Panc1 (cell line): ENCODE measurements at regions not wholly inside any gene's neighbourhood (a gene's known extent, or its start where the extent isn't known, plus 50 kb on each side); places are given as distances from the start of the nearest gene placed in this dataset.

ENCODE experiments used
- POLR2AphosphoS5 ChIP-seq: IDR thresholded peaks from 2 replicates; pipeline ENCODE4 v1.6.1; 2012; ENCODE audit warnings: mild to moderate bottlenecking, low read depth, low read length, moderate library complexity
- SIN3A ChIP-seq: IDR thresholded peaks from 2 replicates; pipeline ENCODE4 v1.6.1; 2012; ENCODE audit warnings: low read depth, mild to moderate bottlenecking, low read length, moderate library complexity, borderline replicate concordance; ENCODE audit not compliant: insufficient read depth
- TCF7L2 ChIP-seq: IDR thresholded peaks from 2 replicates; pipeline ENCODE4 v1.6.1; 2011; ENCODE audit warnings: mild to moderate bottlenecking, low read depth, low read length, inconsistent platforms
- TF ChIP-seq, protein P1 (sequence below), 2 experiments: IDR thresholded peaks; 2 replicates each; pipeline ENCODE4 v1.6.1; 2011 to 2012; ENCODE audit warnings: low read depth in 2 of 2, control low read depth in 1 of 2, low read length in 1 of 2, mild to moderate bottlenecking in 1 of 2, moderate library complexity in 1 of 2; ENCODE audit not compliant: insufficient read depth in 1 of 2
- TF ChIP-seq, protein P2 (sequence below): fragments of 450-650 bp; IDR thresholded peaks from 2 replicates; pipeline ENCODE4 v1.5.1; 2017; ENCODE audit warnings: mild to moderate bottlenecking

DNA sequence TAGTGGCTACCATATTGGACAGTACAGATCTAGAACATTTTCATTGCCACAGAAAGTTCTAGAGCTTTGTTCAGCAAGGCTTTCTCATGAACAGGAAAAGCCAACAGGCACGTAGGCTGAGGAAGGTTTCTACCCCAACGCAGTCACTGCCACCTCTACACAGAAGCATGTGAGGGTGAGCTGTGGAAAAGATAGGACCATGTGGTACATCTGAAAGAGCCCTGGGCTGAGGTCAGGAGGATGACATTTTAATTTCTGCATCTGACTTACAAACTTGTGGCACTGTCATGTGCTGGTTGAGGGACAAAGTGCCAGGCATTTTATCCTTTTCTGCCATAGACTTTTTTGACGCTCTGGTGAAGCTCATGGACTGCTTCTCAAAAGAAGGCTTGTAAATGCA is 454.2 kb downstream of the BCOR start:
- TF ChIP-seq POLR2AphosphoS5 (no peak), SIN3A (no peak), TCF7L2 (no peak)
- TF ChIP-seq, protein P1, sequence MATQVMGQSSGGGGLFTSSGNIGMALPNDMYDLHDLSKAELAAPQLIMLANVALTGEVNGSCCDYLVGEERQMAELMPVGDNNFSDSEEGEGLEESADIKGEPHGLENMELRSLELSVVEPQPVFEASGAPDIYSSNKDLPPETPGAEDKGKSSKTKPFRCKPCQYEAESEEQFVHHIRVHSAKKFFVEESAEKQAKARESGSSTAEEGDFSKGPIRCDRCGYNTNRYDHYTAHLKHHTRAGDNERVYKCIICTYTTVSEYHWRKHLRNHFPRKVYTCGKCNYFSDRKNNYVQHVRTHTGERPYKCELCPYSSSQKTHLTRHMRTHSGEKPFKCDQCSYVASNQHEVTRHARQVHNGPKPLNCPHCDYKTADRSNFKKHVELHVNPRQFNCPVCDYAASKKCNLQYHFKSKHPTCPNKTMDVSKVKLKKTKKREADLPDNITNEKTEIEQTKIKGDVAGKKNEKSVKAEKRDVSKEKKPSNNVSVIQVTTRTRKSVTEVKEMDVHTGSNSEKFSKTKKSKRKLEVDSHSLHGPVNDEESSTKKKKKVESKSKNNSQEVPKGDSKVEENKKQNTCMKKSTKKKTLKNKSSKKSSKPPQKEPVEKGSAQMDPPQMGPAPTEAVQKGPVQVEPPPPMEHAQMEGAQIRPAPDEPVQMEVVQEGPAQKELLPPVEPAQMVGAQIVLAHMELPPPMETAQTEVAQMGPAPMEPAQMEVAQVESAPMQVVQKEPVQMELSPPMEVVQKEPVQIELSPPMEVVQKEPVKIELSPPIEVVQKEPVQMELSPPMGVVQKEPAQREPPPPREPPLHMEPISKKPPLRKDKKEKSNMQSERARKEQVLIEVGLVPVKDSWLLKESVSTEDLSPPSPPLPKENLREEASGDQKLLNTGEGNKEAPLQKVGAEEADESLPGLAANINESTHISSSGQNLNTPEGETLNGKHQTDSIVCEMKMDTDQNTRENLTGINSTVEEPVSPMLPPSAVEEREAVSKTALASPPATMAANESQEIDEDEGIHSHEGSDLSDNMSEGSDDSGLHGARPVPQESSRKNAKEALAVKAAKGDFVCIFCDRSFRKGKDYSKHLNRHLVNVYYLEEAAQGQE (IDR thresholded peaks at IDR 0.05; ENCODE audit: insufficient read depth in 1 of 2, low read depth in 2 of 2, low read length in 1 of 2): no peak
- TF ChIP-seq, protein P2, sequence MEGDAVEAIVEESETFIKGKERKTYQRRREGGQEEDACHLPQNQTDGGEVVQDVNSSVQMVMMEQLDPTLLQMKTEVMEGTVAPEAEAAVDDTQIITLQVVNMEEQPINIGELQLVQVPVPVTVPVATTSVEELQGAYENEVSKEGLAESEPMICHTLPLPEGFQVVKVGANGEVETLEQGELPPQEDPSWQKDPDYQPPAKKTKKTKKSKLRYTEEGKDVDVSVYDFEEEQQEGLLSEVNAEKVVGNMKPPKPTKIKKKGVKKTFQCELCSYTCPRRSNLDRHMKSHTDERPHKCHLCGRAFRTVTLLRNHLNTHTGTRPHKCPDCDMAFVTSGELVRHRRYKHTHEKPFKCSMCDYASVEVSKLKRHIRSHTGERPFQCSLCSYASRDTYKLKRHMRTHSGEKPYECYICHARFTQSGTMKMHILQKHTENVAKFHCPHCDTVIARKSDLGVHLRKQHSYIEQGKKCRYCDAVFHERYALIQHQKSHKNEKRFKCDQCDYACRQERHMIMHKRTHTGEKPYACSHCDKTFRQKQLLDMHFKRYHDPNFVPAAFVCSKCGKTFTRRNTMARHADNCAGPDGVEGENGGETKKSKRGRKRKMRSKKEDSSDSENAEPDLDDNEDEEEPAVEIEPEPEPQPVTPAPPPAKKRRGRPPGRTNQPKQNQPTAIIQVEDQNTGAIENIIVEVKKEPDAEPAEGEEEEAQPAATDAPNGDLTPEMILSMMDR: no peak
